SH-SY5Y (cell line): ENCODE measurements at regions not wholly inside any gene's neighbourhood (a gene's known extent, or its start where the extent isn't known, plus 50 kb on each side); places are given as distances from the start of the nearest gene placed in this dataset.

Source experiments
- GATA2 ChIP-seq: IDR thresholded peaks from 2 replicates; pipeline ENCODE4 v1.6.1; 2011; ENCODE audit warnings: mild to moderate bottlenecking, low read depth, low read length
- GATA3 ChIP-seq: IDR thresholded peaks from 2 replicates; pipeline ENCODE4 v1.6.1; 2011; ENCODE audit warnings: low read depth, mild to moderate bottlenecking, low read length, moderate library complexity

- TF ChIP-seq GATA3: no peak
- TF ChIP-seq GATA2: no peak
Observed at GRCh38 chr1:96473791-96474434, 247.7 kb upstream of the PTBP2 start.
